H9 (cell line): ENCODE measurements at regions not wholly inside any gene's neighbourhood (a gene's known extent, or its start where the extent isn't known, plus 50 kb on each side); places are given as distances from the start of the nearest gene placed in this dataset.
A peak's percentile ranks its signal among the peaks of the same experiment; 100 is the strongest.

Experiments used
- DNase-seq: peaks from one replicate; pipeline ENCODE4 v3.0.0-alpha.2; 2017
- H2AFZ ChIP-seq: one replicate; pipeline ENCODE4 v1.6.1; 2013; ENCODE audit warnings: mild to moderate bottlenecking, low read length, control low read depth, moderate library complexity
- H2AK5ac ChIP-seq: 2 replicates; pipeline ENCODE4 v1.6.1; 2013; ENCODE audit warnings: low read length, control low read depth, mixed read lengths; ENCODE audit not compliant: insufficient read length
- H2BK120ac ChIP-seq: one replicate; pipeline ENCODE4 v1.6.1; 2013; ENCODE audit warnings: low read depth, mild to moderate bottlenecking, low read length, control low read depth, inconsistent platforms; ENCODE audit not compliant: poor library complexity, severe bottlenecking
- H2BK12ac ChIP-seq: 2 replicates; pipeline ENCODE4 v1.6.1; 2013; ENCODE audit warnings: low read length, control low read depth, mixed read lengths, low read depth; ENCODE audit not compliant: insufficient read length
- H2BK15ac ChIP-seq: 2 replicates; pipeline ENCODE4 v1.6.1; 2013; ENCODE audit warnings: low read depth, low read length, control low read depth
- H2BK20ac ChIP-seq: one replicate; pipeline ENCODE4 v1.6.1; 2013; ENCODE audit warnings: low read depth, mild to moderate bottlenecking, low read length, control low read depth, inconsistent platforms; ENCODE audit not compliant: poor library complexity, severe bottlenecking
- H2BK5ac ChIP-seq: 2 replicates; pipeline ENCODE4 v1.6.1; 2013; ENCODE audit warnings: low read length, control low read depth, mixed read lengths; ENCODE audit not compliant: insufficient read length
- H3K14ac ChIP-seq: 2 replicates; pipeline ENCODE4 v1.6.1; 2013; ENCODE audit warnings: low read length, control low read depth; ENCODE audit not compliant: insufficient read depth
- H3K18ac ChIP-seq: 2 replicates; pipeline ENCODE4 v1.6.1; 2013; ENCODE audit warnings: low read depth, mild to moderate bottlenecking, mixed read lengths, low read length, control low read depth; ENCODE audit not compliant: insufficient read length
- H3K23ac ChIP-seq: 2 replicates; pipeline ENCODE4 v1.6.1; 2013; ENCODE audit warnings: low read length, control low read depth, mixed read lengths, low read depth; ENCODE audit not compliant: insufficient read length
- H3K23me2 ChIP-seq: 2 replicates; pipeline ENCODE4 v1.6.1; 2013; ENCODE audit warnings: low read depth, mild to moderate bottlenecking, mixed read lengths, low read length, control low read depth; ENCODE audit not compliant: insufficient read length, poor library complexity, severe bottlenecking
- H3K27ac ChIP-seq: 2 replicates; pipeline ENCODE4 v1.5.1; 2013; ENCODE audit warnings: low read length, control low read depth, mixed read lengths, low read depth; ENCODE audit not compliant: insufficient read length
- H3K27me3 ChIP-seq: 2 replicates; pipeline ENCODE4 v1.6.1; 2013; ENCODE audit warnings: low read length, control low read depth, inconsistent platforms; ENCODE audit not compliant: insufficient read depth
- H3K4ac ChIP-seq: 2 replicates; pipeline ENCODE4 v1.6.1; 2013; ENCODE audit warnings: low read depth, mild to moderate bottlenecking, control low read depth, inconsistent platforms, low read length, moderate library complexity
- H3K4me1 ChIP-seq: 2 replicates; pipeline ENCODE4 v1.6.1; 2013; ENCODE audit warnings: low read length, control low read depth, inconsistent platforms; ENCODE audit not compliant: insufficient read depth
- H3K4me2 ChIP-seq: 2 replicates; pipeline ENCODE4 v1.6.1; 2013; ENCODE audit warnings: low read length, control low read depth, mixed read lengths; ENCODE audit not compliant: insufficient read length, insufficient read depth
- H3K56ac ChIP-seq: 2 replicates; pipeline ENCODE4 v1.6.1; 2013; ENCODE audit warnings: low read depth, mild to moderate bottlenecking, mixed read lengths, low read length, control low read depth; ENCODE audit not compliant: insufficient read length
- H3K79me1 ChIP-seq: 2 replicates; pipeline ENCODE4 v1.6.1; 2013; ENCODE audit warnings: low read depth, mild to moderate bottlenecking, moderate library complexity, low read length, control low read depth, inconsistent platforms; ENCODE audit not compliant: insufficient read depth, poor library complexity, severe bottlenecking
- H3K79me2 ChIP-seq: 2 replicates; pipeline ENCODE4 v1.6.1; 2013; ENCODE audit warnings: low read length, control low read depth, inconsistent platforms; ENCODE audit not compliant: insufficient read depth
- H3K9ac ChIP-seq: 2 replicates; pipeline ENCODE4 v1.6.1; 2013; ENCODE audit warnings: low read length, control low read depth, mixed read lengths; ENCODE audit not compliant: insufficient read length; ENCODE audit errors: extremely low read depth
- H3K9me3 ChIP-seq: one replicate; pipeline ENCODE4 v1.6.1; 2013; ENCODE audit warnings: low read depth, low read length, inconsistent platforms; ENCODE audit not compliant: control insufficient read depth
- H3T11ph ChIP-seq: one replicate; pipeline ENCODE4 v1.6.1; 2013; ENCODE audit warnings: mild to moderate bottlenecking, low read length, control low read depth, inconsistent platforms
- H4K20me1 ChIP-seq: one replicate; pipeline ENCODE4 v1.6.1; 2013; ENCODE audit not compliant: control insufficient read depth, insufficient read length, insufficient read depth
- H4K5ac ChIP-seq: 2 replicates; pipeline ENCODE4 v1.6.1; 2013; ENCODE audit warnings: low read depth, mild to moderate bottlenecking, mixed read lengths, low read length, control low read depth; ENCODE audit not compliant: insufficient read length
- H4K8ac ChIP-seq: replicated peaks from 2 replicates; pipeline ENCODE4 v1.6.1; 2013; ENCODE audit warnings: low read length, control low read depth, mixed read lengths, low read depth; ENCODE audit not compliant: insufficient read length
- H4K91ac ChIP-seq: 2 replicates; pipeline ENCODE4 v1.6.1; 2013; ENCODE audit warnings: low read depth, mild to moderate bottlenecking, moderate library complexity, mixed read lengths, low read length, control low read depth; ENCODE audit not compliant: insufficient read length
- H3K27ac Mint-ChIP-seq, 3 experiments: 2 replicates in 2 of 3; 3 replicates in 1 of 3; pipeline ENCODE4 v1.8.0; 2020 to 2021; ENCODE audit warnings: mixed read lengths in 3 of 3, mild to moderate bottlenecking in 1 of 3, moderate library complexity in 1 of 3
- H3K27me3 Mint-ChIP-seq: 2 replicates; pipeline ENCODE4 v1.8.0; 2021; ENCODE audit warnings: low read depth, mild to moderate bottlenecking, moderate library complexity, mixed read lengths
- H3K36me3 Mint-ChIP-seq, 3 experiments: 2 replicates in 2 of 3; 3 replicates in 1 of 3; pipeline ENCODE4 v1.8.0; 2020 to 2021; ENCODE audit warnings: low read depth in 3 of 3, mixed read lengths in 3 of 3; ENCODE audit not compliant: insufficient read depth in 1 of 3
- H3K4me1 Mint-ChIP-seq, 2 experiments: 2 replicates each; pipeline ENCODE4 v1.8.0; 2020; ENCODE audit warnings: mixed read lengths in 2 of 2
- H3K4me3 Mint-ChIP-seq, 2 experiments: 2 replicates in 1 of 2; 3 replicates in 1 of 2; pipeline ENCODE4 v1.8.0; 2020 to 2021; ENCODE audit warnings: mild to moderate bottlenecking in 2 of 2, mixed read lengths in 2 of 2, moderate library complexity in 1 of 2
- H3K9me3 Mint-ChIP-seq, 2 experiments: 2 replicates in 1 of 2; 3 replicates in 1 of 2; pipeline ENCODE4 v1.8.0; 2020; ENCODE audit warnings: mild to moderate bottlenecking in 2 of 2, mixed read lengths in 2 of 2, moderate library complexity in 1 of 2
- WGBS: extraction: QIAGEN DNeasy Blood & Tissue Kit; methylation state at CpG from one replicate; pipeline ENCODE4 v1.1.7; 2013; ENCODE audit warnings: missing lambda C conversion rate, low lambda C conversion rate, mixed read lengths; ENCODE audit not compliant: insufficient read length; ENCODE audit errors: extremely low coverage; 5-methylcytosine and 5-hydroxymethylcytosine counted together
- TF ChIP-seq, protein P1 (sequence below): fragments of 200-600 bp; sonication (generic); conservative IDR thresholded peaks from 3 replicates; pipeline ENCODE4 v1.8.0; 2021; ENCODE audit warnings: antibody characterized with exemption, mild to moderate bottlenecking

GRCh38 chr2:2672249-2672648 lies 341.2 kb upstream of the MYT1L start:
- Mint-ChIP-seq H3K36me3 (peaks cover 5% of the 10 kb centered on the region in 3 experiments; a peak in 5 of 7 replicates), H3K9me3 (peaks cover 3 to 5% of the 10 kb centered on the region in 2 experiments; a peak in 3 of 5 replicates), H3K4me1 (peaks cover 17 to 23% of the 10 kb centered on the region in 2 experiments), H3K27ac (peak overlapping the region in 1 of 3 experiments; percentile 97; a peak in 1 of 7 replicates), H3K27me3 (peaks cover 11% of the 10 kb centered on the region), H3K4me3 (no peak overlapping the region)
- H2AK5ac ChIP-seq = no peak overlapping the region
- no peaks in the 10 kb centered on the region for H3K23me2 ChIP-seq
- no peaks in the 10 kb centered on the region for H3K9me3 ChIP-seq
- no peaks in the 10 kb centered on the region for H3K27me3 ChIP-seq
- no peak overlapping the region for H4K5ac ChIP-seq
- no peak overlapping the region for H4K8ac ChIP-seq
- no peak overlapping the region for H3K56ac ChIP-seq
- no CpG with 5 or more reads among the region's 14 CpGs for WGBS
- H2BK12ac ChIP-seq = no peak overlapping the region
- DNase-seq = no peak
- H4K91ac ChIP-seq = no peak overlapping the region
- H3T11ph ChIP-seq = no peak overlapping the region
- no peaks in the 10 kb centered on the region for H3K79me2 ChIP-seq
- H2BK5ac ChIP-seq = no peak overlapping the region
- H3K9ac ChIP-seq = no peak overlapping the region
- no peaks in the 10 kb centered on the region for H3K79me1 ChIP-seq
- H2BK120ac ChIP-seq = no peak overlapping the region
- H2BK20ac ChIP-seq = no peak overlapping the region
- H3K23ac ChIP-seq = no peak overlapping the region
- TF ChIP-seq, protein P1, sequence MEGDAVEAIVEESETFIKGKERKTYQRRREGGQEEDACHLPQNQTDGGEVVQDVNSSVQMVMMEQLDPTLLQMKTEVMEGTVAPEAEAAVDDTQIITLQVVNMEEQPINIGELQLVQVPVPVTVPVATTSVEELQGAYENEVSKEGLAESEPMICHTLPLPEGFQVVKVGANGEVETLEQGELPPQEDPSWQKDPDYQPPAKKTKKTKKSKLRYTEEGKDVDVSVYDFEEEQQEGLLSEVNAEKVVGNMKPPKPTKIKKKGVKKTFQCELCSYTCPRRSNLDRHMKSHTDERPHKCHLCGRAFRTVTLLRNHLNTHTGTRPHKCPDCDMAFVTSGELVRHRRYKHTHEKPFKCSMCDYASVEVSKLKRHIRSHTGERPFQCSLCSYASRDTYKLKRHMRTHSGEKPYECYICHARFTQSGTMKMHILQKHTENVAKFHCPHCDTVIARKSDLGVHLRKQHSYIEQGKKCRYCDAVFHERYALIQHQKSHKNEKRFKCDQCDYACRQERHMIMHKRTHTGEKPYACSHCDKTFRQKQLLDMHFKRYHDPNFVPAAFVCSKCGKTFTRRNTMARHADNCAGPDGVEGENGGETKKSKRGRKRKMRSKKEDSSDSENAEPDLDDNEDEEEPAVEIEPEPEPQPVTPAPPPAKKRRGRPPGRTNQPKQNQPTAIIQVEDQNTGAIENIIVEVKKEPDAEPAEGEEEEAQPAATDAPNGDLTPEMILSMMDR = no peak
- H3K4ac ChIP-seq = no peak overlapping the region
- H2BK15ac ChIP-seq = no peak overlapping the region
- no peak overlapping the region for H3K14ac ChIP-seq
- H3K4me1 ChIP-seq = no peaks in the 10 kb centered on the region
- no peak overlapping the region for H2AFZ ChIP-seq
- no peak overlapping the region for H3K4me2 ChIP-seq
- H4K20me1 ChIP-seq = no peaks in the 10 kb centered on the region
- H3K27ac ChIP-seq = no peak overlapping the region
- no peak overlapping the region for H3K18ac ChIP-seq
